Activated CD8-positive, alpha-beta T cell treated with anti-CD3 and anti-CD28 coated beads for 36 hours (primary cell): ENCODE measurements at regions not wholly inside any gene's neighbourhood (a gene's known extent, or its start where the extent isn't known, plus 50 kb on each side); places are given as distances from the start of the nearest gene placed in this dataset.

Experiments used
- ATAC-seq: fragments of 200-7000 bp; cut with Tn5 transposase; one replicate; pipeline ENCODE4 v1.10.0; 2021; ENCODE audit warnings: mild to moderate bottlenecking, moderate library complexity
- CTCF ChIA-PET: fragments of 350-600 bp; sonication (Branson Sonifier 250); formaldehyde crosslinking; loops from one replicate; lab custom pipeline; 2021; ENCODE audit warnings: antibody characterized with exemption; lab: Charles Lee
- POLR2A ChIA-PET: fragments of 350-600 bp; sonication (Branson Sonifier 250); formaldehyde crosslinking; loops from one replicate; lab custom pipeline; 2021; ENCODE audit warnings: antibody characterized with exemption; lab: Charles Lee
- DNase-seq: peaks from one replicate; pipeline ENCODE4 v3.0.0-alpha.2; 2020
- H3K27ac Mint-ChIP-seq: one replicate; pipeline ENCODE4 v1.8.0; 2021; ENCODE audit warnings: mild to moderate bottlenecking, mixed read lengths
- H3K27me3 Mint-ChIP-seq: one replicate; pipeline ENCODE4 v1.8.0; 2021; ENCODE audit warnings: mixed read lengths
- H3K36me3 Mint-ChIP-seq: one replicate; pipeline ENCODE4 v1.8.0; 2021; ENCODE audit warnings: low read depth, mixed read lengths
- H3K4me1 Mint-ChIP-seq: one replicate; pipeline ENCODE4 v1.8.0; 2021; ENCODE audit warnings: low read depth, mixed read lengths
- H3K4me3 Mint-ChIP-seq: one replicate; pipeline ENCODE4 v1.8.0; 2021; ENCODE audit warnings: mild to moderate bottlenecking, moderate library complexity, mixed read lengths
- H3K9me3 Mint-ChIP-seq: one replicate; pipeline ENCODE4 v1.8.0; 2021; ENCODE audit warnings: mixed read lengths
- intact Hi-C: fragments of 100-400 bp; cut with micrococcal nuclease; formaldehyde crosslinking; loops from one replicate; pipeline ENCODE4 v1.10.0; 2022
- TF ChIP-seq, protein P1 (sequence below): fragments of 200-600 bp; IDR thresholded peaks from one replicate; pipeline ENCODE4 v1.8.0; 2022; ENCODE audit warnings: antibody characterized with exemption, mild to moderate bottlenecking

DNA sequence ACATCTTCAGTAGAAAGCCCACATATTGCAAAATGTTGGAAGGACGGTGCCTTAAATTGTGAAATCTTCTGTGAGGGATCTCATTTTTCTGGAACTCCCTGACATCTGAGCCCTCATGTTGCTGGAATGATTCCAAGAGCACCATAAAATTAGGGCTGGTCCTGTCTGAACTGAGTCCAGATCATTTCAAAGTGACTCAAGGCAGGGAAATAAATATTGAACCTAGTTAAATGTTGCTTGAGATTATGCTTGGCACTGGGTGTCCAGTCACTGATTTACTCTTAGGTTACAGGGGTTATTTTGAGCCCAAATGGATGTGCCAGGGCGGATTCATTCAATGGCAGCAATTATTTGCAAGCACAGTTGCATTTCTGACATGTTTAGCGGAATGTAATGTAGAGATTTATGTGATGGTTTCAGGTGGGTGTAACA, 437.0 kb downstream of the PIK3R1 start:
- H3K27me3 Mint-ChIP-seq = no peaks in the 10 kb centered on the region
- H3K9me3 Mint-ChIP-seq = no peaks in the 10 kb centered on the region
- ATAC-seq (no peak), DNase-seq (no peak)
- no peaks in the 10 kb centered on the region for H3K4me1 Mint-ChIP-seq
- ChIA-PET POLR2A (no interaction called here), CTCF (interaction anchor here (1.3 kb wide), 1 partner anchor 9 kb away, joined by 5 read pairs; no protein-coding TSS in a partner anchor)
- no peaks in the 10 kb centered on the region for H3K36me3 Mint-ChIP-seq
- no peak overlapping the region for H3K27ac Mint-ChIP-seq
- no peak overlapping the region for H3K4me3 Mint-ChIP-seq
- intact Hi-C loops = no loop called here
- TF ChIP-seq, protein P1, sequence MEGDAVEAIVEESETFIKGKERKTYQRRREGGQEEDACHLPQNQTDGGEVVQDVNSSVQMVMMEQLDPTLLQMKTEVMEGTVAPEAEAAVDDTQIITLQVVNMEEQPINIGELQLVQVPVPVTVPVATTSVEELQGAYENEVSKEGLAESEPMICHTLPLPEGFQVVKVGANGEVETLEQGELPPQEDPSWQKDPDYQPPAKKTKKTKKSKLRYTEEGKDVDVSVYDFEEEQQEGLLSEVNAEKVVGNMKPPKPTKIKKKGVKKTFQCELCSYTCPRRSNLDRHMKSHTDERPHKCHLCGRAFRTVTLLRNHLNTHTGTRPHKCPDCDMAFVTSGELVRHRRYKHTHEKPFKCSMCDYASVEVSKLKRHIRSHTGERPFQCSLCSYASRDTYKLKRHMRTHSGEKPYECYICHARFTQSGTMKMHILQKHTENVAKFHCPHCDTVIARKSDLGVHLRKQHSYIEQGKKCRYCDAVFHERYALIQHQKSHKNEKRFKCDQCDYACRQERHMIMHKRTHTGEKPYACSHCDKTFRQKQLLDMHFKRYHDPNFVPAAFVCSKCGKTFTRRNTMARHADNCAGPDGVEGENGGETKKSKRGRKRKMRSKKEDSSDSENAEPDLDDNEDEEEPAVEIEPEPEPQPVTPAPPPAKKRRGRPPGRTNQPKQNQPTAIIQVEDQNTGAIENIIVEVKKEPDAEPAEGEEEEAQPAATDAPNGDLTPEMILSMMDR = no peak

DNA sequence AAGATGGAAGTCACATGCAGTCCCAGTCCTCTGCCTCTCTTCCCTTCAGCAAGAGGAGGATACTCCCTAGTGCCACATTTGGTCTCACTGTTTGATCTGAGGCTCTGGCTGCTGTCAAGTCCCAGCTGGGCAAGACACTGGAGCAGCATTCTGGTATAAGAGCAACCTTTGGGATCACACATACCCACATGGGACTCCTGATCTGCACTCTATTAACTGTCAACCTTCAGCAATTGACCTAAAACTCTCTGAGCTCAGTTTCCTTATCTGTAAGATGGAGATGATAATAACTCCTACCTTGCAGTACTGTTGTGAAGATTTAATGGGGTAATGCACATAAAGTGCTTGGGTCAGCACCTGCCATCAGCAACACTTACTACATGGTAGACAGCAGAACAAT, 437.9 kb downstream of the PIK3R1 start:
- POLR2A ChIA-PET = no interaction called here
- Mint-ChIP-seq H3K9me3 (no peaks in the 10 kb centered on the region), H3K27ac (no peak overlapping the region), H3K4me3 (no peak overlapping the region), H3K27me3 (no peaks in the 10 kb centered on the region), H3K4me1 (no peaks in the 10 kb centered on the region), H3K36me3 (no peaks in the 10 kb centered on the region)
- no peak for DNase-seq
- CTCF ChIA-PET = no interaction called here
- no peak for ATAC-seq
- TF ChIP-seq, protein P1 = no peak
- intact Hi-C loops = no loop called here

DNA sequence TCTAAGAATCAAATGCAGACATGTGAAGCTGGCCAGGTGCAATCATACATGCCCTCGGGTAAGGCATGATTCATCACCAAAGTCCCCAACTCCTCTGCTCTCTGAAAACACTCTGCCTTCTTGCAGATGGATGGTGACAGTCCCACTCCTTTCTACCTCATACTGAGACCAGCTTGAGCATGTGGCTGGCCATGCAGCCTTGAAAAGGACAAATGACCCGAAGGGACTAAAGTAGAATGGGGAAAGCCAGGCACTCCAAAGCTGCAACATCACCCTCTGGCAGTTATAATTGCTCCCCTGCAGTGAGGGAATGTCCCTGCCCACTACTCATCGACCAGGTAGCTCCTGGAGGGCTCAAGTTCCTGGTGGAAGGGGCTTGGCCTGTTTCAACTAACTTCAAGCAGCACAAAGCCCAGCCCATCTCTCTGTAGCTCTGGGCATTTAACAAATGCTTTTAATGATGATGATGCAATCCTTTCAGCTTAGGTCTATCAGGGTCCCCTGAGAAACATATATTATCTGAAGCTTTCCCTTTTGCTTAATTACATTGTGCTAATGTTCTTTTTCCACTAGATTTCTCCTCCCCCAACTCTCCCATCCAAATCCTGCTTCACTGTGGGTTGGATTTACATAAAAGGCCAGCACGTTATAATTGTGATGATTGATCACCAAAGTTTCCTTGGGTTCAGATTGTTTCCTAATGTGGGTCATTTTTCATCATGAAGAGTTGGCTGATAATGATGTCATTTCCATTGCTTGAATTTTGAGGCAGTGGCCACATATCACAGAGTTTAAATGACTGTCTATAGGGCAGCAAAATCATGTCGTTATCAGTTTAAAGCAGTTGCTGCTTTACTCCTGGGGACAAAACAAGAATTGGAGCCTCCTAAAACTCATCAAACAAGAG, 436.5 kb upstream of the SLC30A5 start:
- H3K4me3 Mint-ChIP-seq = no peak overlapping the region
- H3K27ac Mint-ChIP-seq = no peak overlapping the region
- H3K9me3 Mint-ChIP-seq = no peaks in the 10 kb centered on the region
- no peaks in the 10 kb centered on the region for H3K36me3 Mint-ChIP-seq
- H3K27me3 Mint-ChIP-seq = no peaks in the 10 kb centered on the region
- DNase-seq = no peak
- CTCF ChIA-PET = no interaction called here
- intact Hi-C loops = no loop called here
- POLR2A ChIA-PET = no interaction called here
- ATAC-seq = no peak
- H3K4me1 Mint-ChIP-seq = no peaks in the 10 kb centered on the region
- TF ChIP-seq, protein P1 = no peak

DNA sequence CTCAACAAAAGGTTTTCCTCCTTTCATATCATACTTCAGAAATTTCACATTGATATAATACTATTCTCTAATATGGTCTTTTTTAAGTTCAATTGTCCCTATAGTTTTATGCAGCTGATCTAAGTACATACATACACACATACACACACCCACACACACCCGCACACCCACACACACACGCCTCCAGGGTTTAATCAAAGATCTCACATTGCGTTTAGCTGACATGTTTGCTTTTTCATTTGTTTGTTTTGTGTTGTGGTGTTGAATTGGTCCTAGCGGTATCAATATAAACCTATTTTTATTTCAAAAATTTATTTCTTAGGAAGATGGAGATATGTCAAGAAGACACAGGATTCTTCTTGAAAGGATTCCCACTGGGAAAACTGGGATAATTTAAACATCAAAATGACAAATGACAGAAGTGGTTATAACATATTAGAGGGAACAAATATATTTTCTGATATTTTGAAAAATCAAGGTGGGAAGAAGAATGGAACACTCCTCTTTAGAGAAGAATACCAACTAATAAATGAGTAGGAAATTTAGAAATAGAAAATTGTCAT, 434.9 kb upstream of the SLC30A5 start:
- intact Hi-C loops = no loop called here
- Mint-ChIP-seq H3K36me3 (no peaks in the 10 kb centered on the region), H3K4me3 (no peak overlapping the region), H3K4me1 (peaks cover 2% of the 10 kb centered on the region), H3K9me3 (no peaks in the 10 kb centered on the region), H3K27me3 (no peaks in the 10 kb centered on the region), H3K27ac (no peak overlapping the region)
- no peak for ATAC-seq
- CTCF ChIA-PET = no interaction called here
- POLR2A ChIA-PET = no interaction called here
- no peak for DNase-seq
- TF ChIP-seq, protein P1 = no peak

DNA sequence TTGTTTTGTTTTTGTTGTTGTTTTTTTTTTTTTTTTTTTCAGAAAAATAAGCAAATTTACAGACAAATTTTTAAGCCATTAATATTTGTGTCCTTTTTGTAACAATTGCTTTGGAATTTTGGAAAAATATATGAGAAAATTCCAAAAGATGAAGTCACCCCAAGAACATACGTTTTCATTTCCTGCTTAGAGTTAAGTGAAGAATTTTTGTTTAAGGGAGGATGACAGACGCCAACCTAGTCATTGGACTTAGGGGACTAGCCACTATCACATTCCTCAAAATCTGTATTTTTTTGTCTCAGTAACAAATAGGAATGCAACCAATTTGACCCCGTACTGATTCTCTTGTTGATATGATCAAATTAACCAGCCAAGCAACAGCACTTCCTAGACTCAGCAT, 433.9 kb upstream of the SLC30A5 start:
- no peak overlapping the region for H3K27ac Mint-ChIP-seq
- POLR2A ChIA-PET = no interaction called here
- intact Hi-C loops = no loop called here

More for the DNA sequence above, 433.9 kb upstream of the SLC30A5 start:
- ATAC-seq (no peak), DNase-seq (no peak)
- no peak overlapping the region for H3K4me3 Mint-ChIP-seq
- H3K36me3 Mint-ChIP-seq = no peaks in the 10 kb centered on the region
- TF ChIP-seq, protein P1 = no peak
- H3K9me3 Mint-ChIP-seq = no peaks in the 10 kb centered on the region
- no peaks in the 10 kb centered on the region for H3K27me3 Mint-ChIP-seq
- peaks cover 2% of the 10 kb centered on the region for H3K4me1 Mint-ChIP-seq
- CTCF ChIA-PET = no interaction called here
